Central memory CD8-positive, alpha-beta T cell (primary cell): ENCODE measurements at regions not wholly inside any gene's neighbourhood (a gene's known extent, or its start where the extent isn't known, plus 50 kb on each side); places are given as distances from the start of the nearest gene placed in this dataset.

Experiments used
- ATAC-seq: fragments of 150-1000 bp; cut with Tn5 transposase; replicated peaks from 2 replicates; pipeline ENCODE4 v1.10.0; 2022; ENCODE audit warnings: mild to moderate bottlenecking, moderate FRiP score, moderate number of reproducible peaks; ENCODE audit not compliant: poor library complexity, severe bottlenecking; ENCODE audit errors: extremely low read depth
- DNase-seq, 2 donors: peaks; one replicate each; pipeline ENCODE4 v3.0.0; 2021; ENCODE audit warnings: low spot score in 2 of 2
- H3K27ac Mint-ChIP-seq: one replicate; pipeline ENCODE4 v1.8.0; 2022; ENCODE audit warnings: low read depth, mild to moderate bottlenecking, moderate library complexity, mixed read lengths
- H3K27me3 Mint-ChIP-seq: one replicate; pipeline ENCODE4 v1.8.0; 2022; ENCODE audit warnings: mixed read lengths
- H3K36me3 Mint-ChIP-seq: one replicate; pipeline ENCODE4 v1.8.0; 2022; ENCODE audit warnings: mild to moderate bottlenecking, moderate library complexity, mixed read lengths; ENCODE audit not compliant: insufficient read depth
- H3K4me1 Mint-ChIP-seq: one replicate; pipeline ENCODE4 v1.8.0; 2022; ENCODE audit warnings: mixed read lengths
- H3K4me3 Mint-ChIP-seq: one replicate; pipeline ENCODE4 v1.8.0; 2022; ENCODE audit warnings: mild to moderate bottlenecking, moderate library complexity, mixed read lengths
- H3K9me3 Mint-ChIP-seq: one replicate; pipeline ENCODE4 v1.8.0; 2022; ENCODE audit warnings: mixed read lengths

GRCh38 chr3:189080745-189081144 is 91.0 kb upstream of the TPRG1 start:
- Mint-ChIP-seq H3K4me1 (no peaks in the 10 kb centered on the region), H3K36me3 (no peaks in the 10 kb centered on the region), H3K4me3 (no peak overlapping the region), H3K27ac (no peak overlapping the region), H3K9me3 (no peaks in the 10 kb centered on the region), H3K27me3 (no peaks in the 10 kb centered on the region)
- DNase-seq (no peak), ATAC-seq (peak; percentile 49)

- Mint-ChIP-seq H3K36me3 (no peaks in the 10 kb centered on the region), H3K27me3 (no peaks in the 10 kb centered on the region), H3K27ac (no peak overlapping the region), H3K4me3 (no peak overlapping the region), H3K4me1 (no peaks in the 10 kb centered on the region), H3K9me3 (no peaks in the 10 kb centered on the region)
- ATAC-seq (no peak), DNase-seq (no peak)
Measured at GRCh38 chr3:189082666-189083427, 88.9 kb upstream of the TPRG1 start.

GRCh38 chr3:189084620-189085019 is 87.2 kb upstream of the TPRG1 start:
- no peak for DNase-seq
- no peak overlapping the region for H3K4me3 Mint-ChIP-seq
- H3K36me3 Mint-ChIP-seq: no peaks in the 10 kb centered on the region
- no peaks in the 10 kb centered on the region for H3K4me1 Mint-ChIP-seq
- no peaks in the 10 kb centered on the region for H3K27me3 Mint-ChIP-seq
- no peaks in the 10 kb centered on the region for H3K9me3 Mint-ChIP-seq
- no peak for ATAC-seq
- H3K27ac Mint-ChIP-seq: no peak overlapping the region

- Mint-ChIP-seq H3K27ac (no peak overlapping the region), H3K9me3 (no peaks in the 10 kb centered on the region), H3K4me1 (no peaks in the 10 kb centered on the region), H3K36me3 (no peaks in the 10 kb centered on the region), H3K4me3 (no peak overlapping the region), H3K27me3 (no peaks in the 10 kb centered on the region)
- no peak for ATAC-seq
- DNase-seq: no peak
Measured at GRCh38 chr3:189092547-189092946, 79.2 kb upstream of the TPRG1 start.

- no peak for ATAC-seq
- no peaks in the 10 kb centered on the region for H3K27me3 Mint-ChIP-seq
- DNase-seq: no peak
- H3K4me1 Mint-ChIP-seq: no peaks in the 10 kb centered on the region
- H3K9me3 Mint-ChIP-seq: no peaks in the 10 kb centered on the region
- no peaks in the 10 kb centered on the region for H3K36me3 Mint-ChIP-seq
- no peak overlapping the region for H3K4me3 Mint-ChIP-seq
- no peak overlapping the region for H3K27ac Mint-ChIP-seq
Measured at GRCh38 chr3:189094539-189094938, 77.2 kb upstream of the TPRG1 start.

GRCh38 chr3:189096092-189096491 is 75.7 kb upstream of the TPRG1 start:
- DNase-seq (no peak), ATAC-seq (no peak)
- Mint-ChIP-seq H3K27ac (no peak overlapping the region), H3K4me3 (no peak overlapping the region), H3K4me1 (no peaks in the 10 kb centered on the region), H3K9me3 (no peaks in the 10 kb centered on the region), H3K27me3 (no peaks in the 10 kb centered on the region), H3K36me3 (no peaks in the 10 kb centered on the region)

- Mint-ChIP-seq H3K27ac (peak overlapping the region; percentile 35), H3K36me3 (no peaks in the 10 kb centered on the region), H3K4me3 (no peak overlapping the region), H3K4me1 (no peaks in the 10 kb centered on the region), H3K9me3 (no peaks in the 10 kb centered on the region), H3K27me3 (no peaks in the 10 kb centered on the region)
- ATAC-seq (no peak), DNase-seq (no peak)
Measured at GRCh38 chr3:189099031-189099471, 72.7 kb upstream of the TPRG1 start.

- H3K4me1 Mint-ChIP-seq: no peaks in the 10 kb centered on the region
- no peak overlapping the region for H3K4me3 Mint-ChIP-seq
- ATAC-seq (no peak), DNase-seq (no peak)
- no peaks in the 10 kb centered on the region for H3K27me3 Mint-ChIP-seq
- H3K36me3 Mint-ChIP-seq: no peaks in the 10 kb centered on the region
- peak overlapping the region; percentile 35 for H3K27ac Mint-ChIP-seq
- no peaks in the 10 kb centered on the region for H3K9me3 Mint-ChIP-seq
Measured at GRCh38 chr3:189099505-189100290, 72.1 kb upstream of the TPRG1 start.

- DNase-seq (no peak), ATAC-seq (no peak)
- Mint-ChIP-seq H3K27me3 (no peaks in the 10 kb centered on the region), H3K36me3 (no peaks in the 10 kb centered on the region), H3K9me3 (no peaks in the 10 kb centered on the region), H3K27ac (no peak overlapping the region), H3K4me1 (no peaks in the 10 kb centered on the region), H3K4me3 (no peak overlapping the region)
Measured at GRCh38 chr3:189100866-189101265, 70.9 kb upstream of the TPRG1 start.

- no peak for ATAC-seq
- no peaks in the 10 kb centered on the region for H3K9me3 Mint-ChIP-seq
- no peak for DNase-seq
- no peak overlapping the region for H3K4me3 Mint-ChIP-seq
- H3K27me3 Mint-ChIP-seq: no peaks in the 10 kb centered on the region
- H3K4me1 Mint-ChIP-seq: no peaks in the 10 kb centered on the region
- no peak overlapping the region for H3K27ac Mint-ChIP-seq
- no peaks in the 10 kb centered on the region for H3K36me3 Mint-ChIP-seq
Measured at GRCh38 chr3:189101594-189101993, 70.2 kb upstream of the TPRG1 start.

GRCh38 chr3:189103208-189103607 is 68.6 kb upstream of the TPRG1 start:
- ATAC-seq (no peak), DNase-seq (no peak)
- Mint-ChIP-seq H3K4me3 (no peak overlapping the region), H3K9me3 (no peaks in the 10 kb centered on the region), H3K27ac (no peak overlapping the region), H3K36me3 (no peaks in the 10 kb centered on the region), H3K4me1 (no peaks in the 10 kb centered on the region), H3K27me3 (no peaks in the 10 kb centered on the region)

- no peak overlapping the region for H3K4me3 Mint-ChIP-seq
- no peak for DNase-seq
Measured at GRCh38 chr3:189108067-189108466, 63.7 kb upstream of the TPRG1 start.

GRCh38 chr3:189108735-189109134 is 63.0 kb upstream of the TPRG1 start:
- H3K4me1 Mint-ChIP-seq: no peaks in the 10 kb centered on the region

More at GRCh38 chr3:189108067-189108466, 63.7 kb upstream of the TPRG1 start:
- Mint-ChIP-seq H3K36me3 (no peaks in the 10 kb centered on the region), H3K9me3 (no peaks in the 10 kb centered on the region), H3K27me3 (no peaks in the 10 kb centered on the region), H3K4me1 (no peaks in the 10 kb centered on the region), H3K27ac (no peak overlapping the region)
- ATAC-seq: no peak

More at GRCh38 chr3:189108735-189109134, 63.0 kb upstream of the TPRG1 start:
- no peak overlapping the region for H3K4me3 Mint-ChIP-seq
- ATAC-seq: no peak
- no peak for DNase-seq
- H3K9me3 Mint-ChIP-seq: no peaks in the 10 kb centered on the region
- H3K27me3 Mint-ChIP-seq: no peaks in the 10 kb centered on the region
- no peaks in the 10 kb centered on the region for H3K36me3 Mint-ChIP-seq
- H3K27ac Mint-ChIP-seq: no peak overlapping the region
